Right lobe of liver (tissue), 6 donors: ENCODE measurements at regions not wholly inside any gene's neighbourhood (a gene's known extent, or its start where the extent isn't known, plus 50 kb on each side); places are given as distances from the start of the nearest gene placed in this dataset.

Experiments used
- ATAC-seq, 4 donors: fragments of 200-7000 bp; cut with Tn5 transposase; one replicate each; pipeline ENCODE4 v1.9.1; 2020; ENCODE audit warnings: mild to moderate bottlenecking in 4 of 4, moderate library complexity in 4 of 4
- DNase-seq, 3 donors: peaks; one replicate each; pipeline ENCODE4 v3.0.0-alpha.2; 2020
- H3K27ac ChIP-seq, 3 donors: fragments of 200-600 bp; one replicate each; pipeline ENCODE4 v1.8.0; 2022
- H3K27me3 ChIP-seq, 2 donors: fragments of 200-600 bp; one replicate each; pipeline ENCODE4 v1.8.0; 2022
- H3K36me3 ChIP-seq, 4 donors: fragments of 200-600 bp; sonication (generic) in 1 of 4; one replicate each; pipeline versions ENCODE4 v1.5.1 to v1.8.0; 2017 to 2022; ENCODE audit warnings: control low read depth in 1 of 4
- H3K4me1 ChIP-seq, 4 donors: fragments of 200-600 bp; sonication (generic) in 1 of 4; one replicate each; pipeline versions ENCODE4 v1.5.1 to v1.8.0; 2017 to 2022; ENCODE audit warnings: control low read depth in 1 of 4
- H3K4me3 ChIP-seq, 3 donors: fragments of 200-600 bp; one replicate each; pipeline ENCODE4 v1.8.0; 2022
- H3K9me3 ChIP-seq, 4 donors: fragments of 200-600 bp; sonication (generic) in 1 of 4; one replicate each; pipeline versions ENCODE4 v1.5.1 to v1.8.0; 2017 to 2022; ENCODE audit warnings: control low read depth in 1 of 4
- POLR2A ChIP-seq: fragments of 450-650 bp; IDR thresholded peaks from one replicate; pipeline ENCODE4 v1.6.1; 2017; ENCODE audit warnings: antibody characterized with exemption, mild to moderate bottlenecking
- WGBS: methylation state at CpG from one replicate; pipeline ENCODE4 v1.1.6; 2018; ENCODE audit warnings: low coverage, low lambda C conversion rate; ENCODE audit not compliant: insufficient coverage; ENCODE audit errors: missing lambda C conversion rate; 5-methylcytosine and 5-hydroxymethylcytosine counted together
- intact Hi-C, 2 donors: fragments of 100-400 bp; cut with DNase I; formaldehyde crosslinking; loops; one replicate each; pipeline versions ENCODE4 v1.11.2 to v1.14.1; 2022
- TF ChIP-seq, protein P1 (sequence below), 4 donors: fragments of 200-600 bp in 3 of 4; fragments of 450-650 bp in 1 of 4; IDR thresholded peaks; one replicate each; pipeline versions ENCODE4 v1.5.1 to v1.8.0; 2016 to 2022; ENCODE audit warnings: antibody characterized with exemption in 4 of 4, mild to moderate bottlenecking in 2 of 4
- donor health status: DM: no; HTN: yes; CAD: no.
- donor health status: DM: no; HTN: no; CAD: no.
- donor health status: DM: no; HTN: no; CAD: no.
- donor health status: DM: no; HTN: yes; CAD: no.
- donor health status: DM: no; HTN: yes; CAD: no.

DNA sequence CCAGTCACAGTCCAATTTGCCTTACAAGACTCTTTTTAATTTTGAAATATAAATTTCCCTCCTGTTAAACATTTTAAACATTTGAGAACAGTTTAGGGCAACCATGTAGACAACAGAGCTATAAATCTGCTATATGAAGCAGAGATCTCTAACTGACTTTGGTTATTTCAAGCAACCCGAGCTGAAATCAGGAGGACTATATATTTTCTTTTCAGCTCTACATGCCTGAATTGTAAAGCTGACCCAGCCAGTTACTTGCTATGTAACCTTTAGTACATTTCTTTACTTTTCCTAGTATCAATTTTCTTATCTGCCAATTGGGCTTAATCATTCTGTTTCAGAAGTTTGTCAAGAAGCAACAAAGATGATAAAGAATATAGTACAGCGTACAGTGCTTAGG is 457.4 kb upstream of the NECTIN3 start:
- no peak for DNase-seq
- no peak for ATAC-seq
- TF ChIP-seq, protein P1, sequence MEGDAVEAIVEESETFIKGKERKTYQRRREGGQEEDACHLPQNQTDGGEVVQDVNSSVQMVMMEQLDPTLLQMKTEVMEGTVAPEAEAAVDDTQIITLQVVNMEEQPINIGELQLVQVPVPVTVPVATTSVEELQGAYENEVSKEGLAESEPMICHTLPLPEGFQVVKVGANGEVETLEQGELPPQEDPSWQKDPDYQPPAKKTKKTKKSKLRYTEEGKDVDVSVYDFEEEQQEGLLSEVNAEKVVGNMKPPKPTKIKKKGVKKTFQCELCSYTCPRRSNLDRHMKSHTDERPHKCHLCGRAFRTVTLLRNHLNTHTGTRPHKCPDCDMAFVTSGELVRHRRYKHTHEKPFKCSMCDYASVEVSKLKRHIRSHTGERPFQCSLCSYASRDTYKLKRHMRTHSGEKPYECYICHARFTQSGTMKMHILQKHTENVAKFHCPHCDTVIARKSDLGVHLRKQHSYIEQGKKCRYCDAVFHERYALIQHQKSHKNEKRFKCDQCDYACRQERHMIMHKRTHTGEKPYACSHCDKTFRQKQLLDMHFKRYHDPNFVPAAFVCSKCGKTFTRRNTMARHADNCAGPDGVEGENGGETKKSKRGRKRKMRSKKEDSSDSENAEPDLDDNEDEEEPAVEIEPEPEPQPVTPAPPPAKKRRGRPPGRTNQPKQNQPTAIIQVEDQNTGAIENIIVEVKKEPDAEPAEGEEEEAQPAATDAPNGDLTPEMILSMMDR (IDR thresholded peaks at IDR 0.05), result no peak
- TF ChIP-seq POLR2A, result no peak
- 75% methylated on average over 2 of the region's 2 CpGs for WGBS
- intact Hi-C loops, result no loop called here
- no peaks in the 10 kb centered on the region for H3K9me3 ChIP-seq
- peaks cover 0 to 9% (median 0%) of the 10 kb centered on the region in 4 donors for H3K4me1 ChIP-seq
- H3K27me3 ChIP-seq, result no peaks in the 10 kb centered on the region
- no peak overlapping the region for H3K27ac ChIP-seq
- H3K36me3 ChIP-seq, result no peaks in the 10 kb centered on the region
- H3K4me3 ChIP-seq, result no peak overlapping the region

- Histone ChIP-seq H3K4me3 (no peak overlapping the region), H3K27ac (no peak overlapping the region), H3K4me1 (peaks cover 0 to 9% (median 0%) of the 10 kb centered on the region in 4 donors), H3K27me3 (no peaks in the 10 kb centered on the region), H3K36me3 (no peaks in the 10 kb centered on the region), H3K9me3 (no peaks in the 10 kb centered on the region)
- DNase-seq (no peak), ATAC-seq (no peak)
- intact Hi-C loops, result no loop called here
- 86% methylated on average over 1 of the region's 1 CpG for WGBS
- TF ChIP-seq, protein P1 (IDR thresholded peaks at IDR 0.05), result no peak
- no peak for TF ChIP-seq POLR2A
Observed at GRCh38 chr3:110615454-110615853, 456.2 kb upstream of the NECTIN3 start.

GRCh38 chr3:110618512-110619226 is 452.9 kb upstream of the NECTIN3 start:
- Histone ChIP-seq H3K27ac (peak overlapping the region in 1 of 3 donors; percentile 15), H3K4me1 (peaks cover 0 to 12% (median 0%) of the 10 kb centered on the region in 4 donors)

GRCh38 chr3:110620118-110620517 is 451.5 kb upstream of the NECTIN3 start:
- intact Hi-C loops, result no loop called here
- DNase-seq (no peak), ATAC-seq (no peak)
- WGBS, result 36% methylated on average over 4 of the region's 4 CpGs
- H3K27me3 ChIP-seq, result no peaks in the 10 kb centered on the region
- no peak overlapping the region for H3K4me3 ChIP-seq
- no peak overlapping the region for H3K27ac ChIP-seq
- peaks cover 0 to 12% (median 0%) of the 10 kb centered on the region in 4 donors for H3K4me1 ChIP-seq
- no peaks in the 10 kb centered on the region for H3K9me3 ChIP-seq
- no peak for TF ChIP-seq POLR2A
- TF ChIP-seq, protein P1 (IDR thresholded peaks at IDR 0.05), result no peak
- no peaks in the 10 kb centered on the region for H3K36me3 ChIP-seq

More at GRCh38 chr3:110618512-110619226, 452.9 kb upstream of the NECTIN3 start:
- no peak for TF ChIP-seq POLR2A
- TF ChIP-seq, protein P1 (IDR thresholded peaks at IDR 0.05), result no peak
- Histone ChIP-seq H3K27me3 (no peaks in the 10 kb centered on the region), H3K9me3 (no peaks in the 10 kb centered on the region), H3K4me3 (no peak overlapping the region), H3K36me3 (no peaks in the 10 kb centered on the region)
- 15% methylated on average over 2 of the region's 2 CpGs for WGBS
- ATAC-seq, result peak; percentile 64 to 89 (median 69)
- intact Hi-C loops, result no loop called here
- peak in 1 of 3 donors; percentile 50 for DNase-seq
